ENCODE measurements at regions not wholly inside any gene's neighbourhood (a gene's known extent, or its start where the extent isn't known, plus 50 kb on each side); places are given as distances from the start of the nearest gene placed in this dataset.

- no peak for DNase-seq
- H3K9me3 Mint-ChIP-seq: no peaks in the 10 kb centered on the region
- no peaks in the 10 kb centered on the region for H3K27me3 Mint-ChIP-seq (ENCODE audit: low read depth)
- H3K36me3 Mint-ChIP-seq (ENCODE audit: insufficient read depth): no peaks in the 10 kb centered on the region
- H3K4me3 Mint-ChIP-seq: no peak overlapping the region
- no peak for ATAC-seq
- H3K4me1 Mint-ChIP-seq (ENCODE audit: low read depth): no peaks in the 10 kb centered on the region
These were observed 107.7 kb upstream of the MEIS1 start for GRCh38 chr2:66327066-66327740.

- H3K36me3 Mint-ChIP-seq (ENCODE audit: insufficient read depth): no peaks in the 10 kb centered on the region
- no peak for DNase-seq
- ATAC-seq: no peak
- no peak overlapping the region for H3K4me3 Mint-ChIP-seq
- H3K4me1 Mint-ChIP-seq (ENCODE audit: low read depth): no peaks in the 10 kb centered on the region
- H3K9me3 Mint-ChIP-seq: peaks cover 7% of the 10 kb centered on the region
- H3K27me3 Mint-ChIP-seq (ENCODE audit: low read depth): no peaks in the 10 kb centered on the region
These were observed 109.9 kb upstream of the MEIS1 start for GRCh38 chr2:66324909-66325528.

DNA sequence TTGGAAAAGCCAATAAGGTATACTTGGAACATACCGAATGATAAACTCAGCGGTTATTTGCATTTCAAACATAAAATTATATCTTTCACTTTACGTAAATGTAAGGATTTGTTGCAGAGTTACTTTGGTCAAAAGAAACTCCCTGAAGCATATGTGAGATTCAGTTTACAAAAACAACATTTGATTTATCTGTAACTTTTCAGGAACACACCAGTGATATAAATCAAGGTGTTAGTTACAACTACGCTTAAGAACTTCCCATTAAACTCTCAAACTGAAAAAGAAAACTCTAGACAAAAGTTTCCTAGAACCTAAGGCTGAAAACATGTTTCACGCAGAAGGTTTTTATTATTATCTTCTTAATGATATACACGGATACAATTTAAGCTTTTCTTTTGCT, 110.6 kb upstream of the MEIS1 start:
- Mint-ChIP-seq H3K4me1 (ENCODE audit: low read depth) (no peaks in the 10 kb centered on the region), H3K36me3 (ENCODE audit: insufficient read depth) (no peaks in the 10 kb centered on the region), H3K27me3 (ENCODE audit: low read depth) (no peaks in the 10 kb centered on the region), H3K9me3 (peaks cover 7% of the 10 kb centered on the region), H3K4me3 (no peak overlapping the region)
- no peak for ATAC-seq
- no peak for DNase-seq

DNA sequence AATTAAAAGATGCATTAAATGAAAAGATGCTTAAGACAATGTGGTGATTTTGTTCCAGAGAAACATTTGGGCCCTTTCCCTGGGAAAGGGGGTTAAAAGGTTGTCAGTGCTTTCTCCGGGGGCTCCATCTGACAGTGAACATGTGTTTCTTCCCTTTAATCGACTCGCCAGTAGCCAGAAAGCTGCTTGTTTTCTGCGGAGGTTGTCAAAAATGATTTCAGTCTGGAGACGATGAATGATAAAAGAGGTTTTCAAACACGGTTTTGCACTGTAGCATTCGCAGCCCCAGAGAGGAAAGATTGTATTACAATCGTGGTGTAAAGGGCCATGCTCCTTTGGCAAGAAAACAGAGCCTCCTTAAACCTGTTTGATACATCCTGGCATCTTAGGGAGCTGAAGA, 111.5 kb upstream of the MEIS1 start:
- Mint-ChIP-seq H3K9me3 (peaks cover 7% of the 10 kb centered on the region), H3K27me3 (ENCODE audit: low read depth) (no peaks in the 10 kb centered on the region), H3K36me3 (ENCODE audit: insufficient read depth) (no peaks in the 10 kb centered on the region), H3K4me1 (ENCODE audit: low read depth) (no peaks in the 10 kb centered on the region), H3K4me3 (no peak overlapping the region)
- ATAC-seq (no peak), DNase-seq (no peak)

DNA sequence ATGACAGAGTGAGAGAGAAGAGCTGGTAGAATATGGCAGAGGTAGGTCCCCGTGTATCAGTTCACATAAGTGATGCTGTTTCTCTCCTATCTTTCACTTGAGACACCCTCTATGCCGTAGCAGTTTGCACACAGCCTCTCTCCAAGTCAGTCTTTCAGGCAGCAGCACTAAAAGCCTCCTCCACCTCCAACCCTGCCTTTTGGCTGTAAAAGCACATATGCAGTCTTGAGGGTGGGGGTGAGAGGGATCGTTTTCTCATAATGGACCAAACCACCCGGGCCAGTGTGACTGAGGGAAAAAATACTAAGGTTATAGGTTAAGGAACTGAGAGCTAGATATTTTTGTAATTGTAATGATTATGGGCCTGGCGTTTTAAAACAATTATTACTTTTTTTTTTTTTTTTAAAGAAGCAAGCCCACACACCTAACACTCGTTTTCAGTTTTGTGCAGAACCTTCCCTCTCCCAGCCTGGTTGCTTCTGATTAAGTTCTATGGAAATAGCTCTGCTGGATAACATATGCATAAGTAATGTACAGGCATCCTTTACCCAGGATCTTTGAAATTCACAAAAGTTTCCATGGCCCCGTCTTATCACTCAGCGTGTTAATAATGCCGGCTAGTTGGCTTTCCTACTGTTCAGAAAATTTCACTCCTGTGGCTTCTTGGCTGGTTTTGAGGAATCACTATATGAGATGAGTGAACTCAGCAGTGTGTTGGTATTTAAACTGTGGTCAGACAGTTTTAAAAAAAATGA, 112.2 kb upstream of the MEIS1 start:
- Mint-ChIP-seq H3K4me1 (ENCODE audit: low read depth) (no peaks in the 10 kb centered on the region), H3K27me3 (ENCODE audit: low read depth) (no peaks in the 10 kb centered on the region), H3K4me3 (no peak overlapping the region), H3K9me3 (peaks cover 7% of the 10 kb centered on the region), H3K36me3 (ENCODE audit: insufficient read depth) (no peaks in the 10 kb centered on the region)
- DNase-seq (no peak), ATAC-seq (no peak)

GRCh38 chr2:66318009-66318561, 116.8 kb upstream of the MEIS1 start:
- Mint-ChIP-seq H3K36me3 (ENCODE audit: insufficient read depth) (no peaks in the 10 kb centered on the region), H3K4me1 (ENCODE audit: low read depth) (no peaks in the 10 kb centered on the region), H3K9me3 (peaks cover 12% of the 10 kb centered on the region)

DNA sequence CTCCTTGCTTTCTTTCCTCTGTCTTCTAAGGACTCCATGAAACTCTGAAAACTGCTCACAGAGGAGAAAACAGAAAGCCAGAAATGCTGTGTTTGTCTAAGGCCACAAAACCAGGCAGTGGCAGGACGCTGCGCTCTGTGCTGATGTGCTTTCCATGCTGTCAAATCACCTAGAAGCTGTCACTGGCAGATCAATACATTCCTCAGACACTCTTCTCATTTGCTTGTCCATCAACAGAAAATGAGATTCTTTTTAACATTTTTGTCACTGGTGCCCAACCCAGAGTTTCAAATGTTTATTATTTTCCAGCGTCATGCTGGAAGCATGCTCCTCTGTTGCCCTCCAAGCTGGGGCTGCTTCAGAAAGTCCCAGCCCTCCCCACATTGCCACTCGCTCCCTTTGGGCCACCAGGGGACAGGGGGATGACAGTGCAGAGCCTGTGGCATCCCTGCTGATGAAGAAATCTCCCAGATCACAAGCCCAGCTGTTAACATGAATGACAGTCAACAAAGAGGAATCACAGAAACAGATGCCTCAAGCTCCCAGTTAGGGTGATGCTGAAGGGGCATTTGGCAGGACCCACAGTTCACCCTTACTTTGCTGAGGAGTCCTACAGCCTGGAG, 117.5 kb upstream of the MEIS1 start:
- Mint-ChIP-seq H3K36me3 (ENCODE audit: insufficient read depth) (no peaks in the 10 kb centered on the region), H3K4me3 (no peak overlapping the region), H3K9me3 (peaks cover 12% of the 10 kb centered on the region), H3K4me1 (ENCODE audit: low read depth) (no peaks in the 10 kb centered on the region), H3K27me3 (ENCODE audit: low read depth) (no peaks in the 10 kb centered on the region)
- DNase-seq (no peak), ATAC-seq (no peak)

More at GRCh38 chr2:66318009-66318561, 116.8 kb upstream of the MEIS1 start:
- DNase-seq (no peak), ATAC-seq (no peak)
- Mint-ChIP-seq H3K27me3 (ENCODE audit: low read depth) (no peaks in the 10 kb centered on the region), H3K4me3 (no peak overlapping the region)

GRCh38 chr2:66306483-66306882, 128.4 kb upstream of the MEIS1 start:
- DNase-seq: no peak
- Mint-ChIP-seq H3K9me3 (no peaks in the 10 kb centered on the region), H3K4me3 (no peak overlapping the region), H3K36me3 (ENCODE audit: insufficient read depth) (no peaks in the 10 kb centered on the region), H3K27me3 (ENCODE audit: low read depth) (no peaks in the 10 kb centered on the region), H3K4me1 (ENCODE audit: low read depth) (no peaks in the 10 kb centered on the region)
- ATAC-seq: no peak

- ATAC-seq (no peak), DNase-seq (no peak)
- Mint-ChIP-seq H3K4me1 (ENCODE audit: low read depth) (no peaks in the 10 kb centered on the region), H3K27me3 (ENCODE audit: low read depth) (no peaks in the 10 kb centered on the region), H3K4me3 (no peak overlapping the region), H3K36me3 (ENCODE audit: insufficient read depth) (no peaks in the 10 kb centered on the region), H3K9me3 (no peaks in the 10 kb centered on the region)
These were observed 129.2 kb upstream of the MEIS1 start for GRCh38 chr2:66305718-66306117.

GRCh38 chr2:66303471-66303870, 131.5 kb upstream of the MEIS1 start:
- Mint-ChIP-seq H3K36me3 (ENCODE audit: insufficient read depth) (no peaks in the 10 kb centered on the region), H3K27me3 (ENCODE audit: low read depth) (no peaks in the 10 kb centered on the region), H3K4me1 (ENCODE audit: low read depth) (no peaks in the 10 kb centered on the region), H3K4me3 (no peak overlapping the region), H3K9me3 (peaks cover 4% of the 10 kb centered on the region)
- DNase-seq: no peak
- no peak for ATAC-seq

GRCh38 chr2:66301767-66302140, 133.2 kb upstream of the MEIS1 start:
- peaks cover 7% of the 10 kb centered on the region for H3K9me3 Mint-ChIP-seq
- H3K27me3 Mint-ChIP-seq (ENCODE audit: low read depth): no peaks in the 10 kb centered on the region
- DNase-seq (no peak), ATAC-seq (no peak)
- no peaks in the 10 kb centered on the region for H3K4me1 Mint-ChIP-seq (ENCODE audit: low read depth)
- H3K4me3 Mint-ChIP-seq: no peak overlapping the region
- no peaks in the 10 kb centered on the region for H3K36me3 Mint-ChIP-seq (ENCODE audit: insufficient read depth)

DNA sequence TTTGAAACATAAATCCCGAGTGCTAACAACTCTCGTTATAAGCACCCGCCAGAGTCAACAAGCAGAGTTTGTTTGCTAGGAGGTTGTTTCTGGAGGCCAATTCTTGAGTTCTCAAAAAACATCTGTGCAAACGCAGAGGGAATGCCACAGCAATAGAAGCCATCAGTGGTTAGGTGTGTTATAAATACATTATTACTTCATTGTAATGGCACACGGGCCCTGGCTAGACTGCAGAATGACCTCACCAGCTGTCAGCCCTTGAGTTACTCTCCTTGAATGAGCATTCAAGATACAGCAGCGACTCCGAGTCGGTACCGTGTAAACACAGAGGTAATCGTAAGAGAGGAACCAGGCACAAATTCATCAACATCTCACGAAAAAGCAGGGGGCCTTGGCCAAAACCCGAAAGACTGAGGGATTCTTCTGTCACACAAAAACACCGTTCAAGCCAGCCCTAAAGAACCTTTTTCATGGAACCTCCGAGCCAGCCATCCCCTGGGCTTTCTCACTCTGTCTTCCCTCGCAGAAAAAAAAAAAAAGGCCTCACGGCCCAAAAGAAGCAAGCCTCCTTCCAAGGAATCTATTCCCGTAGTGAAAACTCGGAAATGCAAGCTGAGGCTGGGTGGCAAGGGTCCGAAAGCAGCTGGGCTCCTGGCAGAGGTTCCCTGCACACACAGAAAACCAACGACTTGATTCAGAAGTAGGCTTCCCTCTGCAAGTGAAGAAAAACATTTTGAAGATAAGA, 133.7 kb upstream of the MEIS1 start:
- Mint-ChIP-seq H3K27me3 (ENCODE audit: low read depth) (no peaks in the 10 kb centered on the region), H3K36me3 (ENCODE audit: insufficient read depth) (no peaks in the 10 kb centered on the region), H3K4me3 (no peak overlapping the region)

DNA sequence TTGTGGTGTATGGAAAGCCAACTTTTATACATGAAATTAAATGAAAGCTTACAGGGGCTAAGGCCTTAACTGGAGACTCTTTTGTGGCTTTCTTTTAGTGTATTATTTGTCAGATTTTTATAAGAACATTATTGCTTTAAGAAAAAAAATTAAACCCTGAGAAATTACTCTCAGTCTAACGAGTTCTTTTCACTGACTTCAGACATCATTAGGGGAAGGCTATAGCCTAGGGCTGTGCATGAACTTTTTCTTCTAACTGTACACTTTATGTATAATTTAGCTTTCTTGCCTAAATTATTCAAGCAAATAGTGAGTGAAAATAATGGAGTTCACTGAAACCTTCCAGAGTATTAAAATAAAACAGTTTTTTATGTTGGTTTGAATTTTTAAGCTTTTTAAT, 151.1 kb upstream of the MEIS1 start:
- H3K4me3 Mint-ChIP-seq: no peak overlapping the region
- H3K36me3 Mint-ChIP-seq (ENCODE audit: insufficient read depth): no peaks in the 10 kb centered on the region
- ATAC-seq (no peak), DNase-seq (no peak)
- peaks cover 4% of the 10 kb centered on the region for H3K9me3 Mint-ChIP-seq
- no peaks in the 10 kb centered on the region for H3K27me3 Mint-ChIP-seq (ENCODE audit: low read depth)
- no peaks in the 10 kb centered on the region for H3K4me1 Mint-ChIP-seq (ENCODE audit: low read depth)

More for the DNA sequence above, 133.7 kb upstream of the MEIS1 start:
- Mint-ChIP-seq H3K9me3 (peaks cover 10% of the 10 kb centered on the region), H3K4me1 (ENCODE audit: low read depth) (no peaks in the 10 kb centered on the region)
- no peak for DNase-seq
- no peak for ATAC-seq

- no peak for DNase-seq
- peaks cover 4% of the 10 kb centered on the region for H3K9me3 Mint-ChIP-seq
- H3K27me3 Mint-ChIP-seq (ENCODE audit: low read depth): no peaks in the 10 kb centered on the region
- no peaks in the 10 kb centered on the region for H3K4me1 Mint-ChIP-seq (ENCODE audit: low read depth)
- no peak for ATAC-seq
- H3K4me3 Mint-ChIP-seq: no peak overlapping the region
- H3K36me3 Mint-ChIP-seq (ENCODE audit: insufficient read depth): no peaks in the 10 kb centered on the region
These were observed 152.9 kb upstream of the MEIS1 start for GRCh38 chr2:66281980-66282379.
